ENCODE measurements at regions not wholly inside any gene's neighbourhood (a gene's known extent, or its start where the extent isn't known, plus 50 kb on each side); places are given as distances from the start of the nearest gene placed in this dataset.

DNA sequence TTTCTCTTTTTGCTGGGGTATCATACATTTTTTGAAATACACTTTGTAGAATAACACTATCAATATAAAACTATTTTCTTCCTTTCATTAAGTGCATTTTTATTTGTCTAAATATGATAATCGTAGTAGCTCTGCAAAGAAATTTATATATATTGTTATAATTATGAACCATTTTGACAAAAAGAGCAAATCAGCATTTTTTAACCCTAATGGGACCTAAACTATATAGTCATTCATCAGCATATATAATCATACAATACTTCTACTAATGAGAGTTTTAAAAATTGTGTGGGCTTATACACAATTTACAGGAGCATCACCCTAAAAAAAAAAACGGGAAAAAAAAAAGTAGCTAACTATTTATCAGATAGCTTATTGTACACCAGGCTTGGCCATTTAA lies 329.7 kb upstream of the TYRP1 start:
- Histone ChIP-seq H3K36me3 (ENCODE audit: low read depth, low read length) (no peaks in the 10 kb centered on the region), H2AFZ (ENCODE audit: low read length) (no peak overlapping the region), H3K27ac (ENCODE audit: low read length) (no peak overlapping the region), H3K9ac (ENCODE audit: low read length) (no peak overlapping the region), H3K9me2 (replicated peaks; ENCODE audit: low read length) (no peaks in the 10 kb centered on the region), H3K4me1 (ENCODE audit: insufficient read depth, low read length) (no peaks in the 10 kb centered on the region), H3K4me2 (ENCODE audit: low read length) (no peak overlapping the region), H4K20me1 (ENCODE audit: low read length) (no peaks in the 10 kb centered on the region), H3K9me3 (ENCODE audit: low read length) (no peaks in the 10 kb centered on the region), H3K27me3 (ENCODE audit: low read length) (no peaks in the 10 kb centered on the region), H3K79me2 (ENCODE audit: low read length) (no peaks in the 10 kb centered on the region), H3K4me3 (ENCODE audit: low read length) (no peak overlapping the region), H3F3A (ENCODE audit: low read length, unreplicated experiment) (no peaks in the 10 kb centered on the region)
- ChIA-PET POLR2A (ENCODE audit: unreplicated experiment) (interaction anchor here (0.5 kb wide), 1 partner anchor 1388 kb away, joined by 4 read pairs; no protein-coding TSS in a partner anchor), CTCF (no interaction called here)
- no peak for TF ChIP-seq EZH2phosphoT487 (IDR thresholded peaks at IDR 0.05; ENCODE audit: borderline replicate concordance, low read length)
- TF ChIP-seq, protein P1, sequence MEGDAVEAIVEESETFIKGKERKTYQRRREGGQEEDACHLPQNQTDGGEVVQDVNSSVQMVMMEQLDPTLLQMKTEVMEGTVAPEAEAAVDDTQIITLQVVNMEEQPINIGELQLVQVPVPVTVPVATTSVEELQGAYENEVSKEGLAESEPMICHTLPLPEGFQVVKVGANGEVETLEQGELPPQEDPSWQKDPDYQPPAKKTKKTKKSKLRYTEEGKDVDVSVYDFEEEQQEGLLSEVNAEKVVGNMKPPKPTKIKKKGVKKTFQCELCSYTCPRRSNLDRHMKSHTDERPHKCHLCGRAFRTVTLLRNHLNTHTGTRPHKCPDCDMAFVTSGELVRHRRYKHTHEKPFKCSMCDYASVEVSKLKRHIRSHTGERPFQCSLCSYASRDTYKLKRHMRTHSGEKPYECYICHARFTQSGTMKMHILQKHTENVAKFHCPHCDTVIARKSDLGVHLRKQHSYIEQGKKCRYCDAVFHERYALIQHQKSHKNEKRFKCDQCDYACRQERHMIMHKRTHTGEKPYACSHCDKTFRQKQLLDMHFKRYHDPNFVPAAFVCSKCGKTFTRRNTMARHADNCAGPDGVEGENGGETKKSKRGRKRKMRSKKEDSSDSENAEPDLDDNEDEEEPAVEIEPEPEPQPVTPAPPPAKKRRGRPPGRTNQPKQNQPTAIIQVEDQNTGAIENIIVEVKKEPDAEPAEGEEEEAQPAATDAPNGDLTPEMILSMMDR (conservative IDR thresholded peaks at IDR 0.05; ENCODE audit: low read depth, low read length): no peak
- no peak for TF ChIP-seq EZH2 (IDR thresholded peaks at IDR 0.05; ENCODE audit: low read length, unreplicated experiment)
- DNase-seq (no peak), ATAC-seq (no peak)
- BruUV-seq (replicated peaks): no TSS peak
- intact Hi-C loops (cut with micrococcal nuclease): no loop called here

DNA sequence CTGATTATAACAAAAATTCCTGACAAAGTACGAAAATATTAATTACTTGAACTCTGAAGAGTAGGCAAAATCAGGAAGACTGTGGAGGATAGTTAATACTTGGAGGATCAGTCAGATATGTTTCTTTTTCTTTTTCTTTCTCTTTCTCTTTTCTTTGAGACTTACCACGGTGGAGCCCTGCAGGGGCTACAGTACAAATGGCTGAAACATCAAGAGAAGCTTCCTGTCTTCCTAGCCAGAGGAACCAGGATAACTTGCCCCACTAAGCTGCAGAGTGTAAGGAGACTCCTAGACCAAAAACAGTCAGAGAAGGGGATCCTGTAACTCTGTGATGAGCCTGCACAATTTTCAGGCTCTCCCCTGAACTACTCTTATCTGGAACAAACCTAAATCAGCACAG lies 324.6 kb upstream of the TYRP1 start:
- ChIA-PET CTCF (no interaction called here), POLR2A (ENCODE audit: unreplicated experiment) (no interaction called here)
- no TSS peak for BruUV-seq (replicated peaks)
- no peaks in the 10 kb centered on the region for H3K9me3 ChIP-seq (ENCODE audit: low read length)
- no peak for DNase-seq
- H3K9ac ChIP-seq (ENCODE audit: low read length): no peak overlapping the region
- no peaks in the 10 kb centered on the region for H3K79me2 ChIP-seq (ENCODE audit: low read length)
- intact Hi-C loops (cut with micrococcal nuclease): no loop called here
- no peak overlapping the region for H3K27ac ChIP-seq (ENCODE audit: low read length)
- H2AFZ ChIP-seq (ENCODE audit: low read length): no peak overlapping the region
- H4K20me1 ChIP-seq (ENCODE audit: low read length): no peaks in the 10 kb centered on the region
- TF ChIP-seq EZH2phosphoT487 (IDR thresholded peaks at IDR 0.05; ENCODE audit: borderline replicate concordance, low read length) (no peak), EZH2 (IDR thresholded peaks at IDR 0.05; ENCODE audit: low read length, unreplicated experiment) (no peak)
- TF ChIP-seq, protein P1 (conservative IDR thresholded peaks at IDR 0.05; ENCODE audit: low read depth, low read length): no peak
- no peaks in the 10 kb centered on the region for H3K27me3 ChIP-seq (ENCODE audit: low read length)
- ATAC-seq: no peak
- no peak overlapping the region for H3K4me3 ChIP-seq (ENCODE audit: low read length)
- no peaks in the 10 kb centered on the region for H3K4me1 ChIP-seq (ENCODE audit: insufficient read depth, low read length)
- H3K4me2 ChIP-seq (ENCODE audit: low read length): no peak overlapping the region
- H3K36me3 ChIP-seq (ENCODE audit: low read depth, low read length): no peaks in the 10 kb centered on the region
- no peaks in the 10 kb centered on the region for H3F3A ChIP-seq (ENCODE audit: low read length, unreplicated experiment)
- no peaks in the 10 kb centered on the region for H3K9me2 ChIP-seq (replicated peaks; ENCODE audit: low read length)

DNA sequence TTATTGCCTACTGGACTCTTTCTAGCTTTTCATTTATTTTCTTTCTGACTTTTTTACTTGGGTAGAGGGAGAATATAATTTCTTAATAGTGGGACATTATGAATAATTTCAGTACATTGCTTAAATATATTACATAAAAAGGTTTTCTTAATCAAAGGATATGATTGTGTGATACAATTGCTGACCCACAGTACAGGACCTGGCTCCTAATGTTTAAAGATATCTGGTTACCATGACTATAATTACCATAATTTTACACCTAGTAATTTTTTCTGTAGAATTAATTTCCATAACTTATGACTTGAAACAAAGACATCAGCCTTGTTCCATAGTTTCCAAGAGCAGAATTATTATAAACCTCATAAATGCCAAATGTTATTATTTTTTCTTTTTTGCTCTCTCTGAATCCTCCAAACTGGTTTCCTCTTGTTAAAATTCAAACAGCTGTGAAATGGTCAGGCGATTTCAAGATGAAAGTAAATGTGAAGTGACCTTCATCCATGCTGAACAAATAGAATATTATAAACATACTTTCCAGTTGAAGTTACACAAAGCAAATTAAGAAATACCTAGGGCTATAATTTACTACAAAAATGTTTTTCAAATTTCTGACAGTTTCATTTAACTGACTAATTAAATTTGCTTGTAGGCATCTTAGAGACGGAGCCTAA lies 301.2 kb upstream of the TYRP1 start:
- no peaks in the 10 kb centered on the region for H3K9me3 ChIP-seq (ENCODE audit: low read length)
- H3F3A ChIP-seq (ENCODE audit: low read length, unreplicated experiment): no peaks in the 10 kb centered on the region
- H3K4me2 ChIP-seq (ENCODE audit: low read length): no peak overlapping the region
- H3K79me2 ChIP-seq (ENCODE audit: low read length): no peaks in the 10 kb centered on the region
- H2AFZ ChIP-seq (ENCODE audit: low read length): no peak overlapping the region
- H3K27me3 ChIP-seq (ENCODE audit: low read length): no peaks in the 10 kb centered on the region
- no peak overlapping the region for H3K9ac ChIP-seq (ENCODE audit: low read length)
- CTCF ChIA-PET: no interaction called here
- intact Hi-C loops (cut with micrococcal nuclease): no loop called here
- POLR2A ChIA-PET (ENCODE audit: unreplicated experiment): no interaction called here
- H3K27ac ChIP-seq (ENCODE audit: low read length): no peak overlapping the region
- DNase-seq (no peak), ATAC-seq (no peak)
- no TSS peak for BruUV-seq (replicated peaks)
- no peaks in the 10 kb centered on the region for H3K9me2 ChIP-seq (replicated peaks; ENCODE audit: low read length)
- H3K4me3 ChIP-seq (ENCODE audit: low read length): no peak overlapping the region
- no peaks in the 10 kb centered on the region for H3K36me3 ChIP-seq (ENCODE audit: low read depth, low read length)
- no peak for TF ChIP-seq EZH2 (IDR thresholded peaks at IDR 0.05; ENCODE audit: low read length, unreplicated experiment)
- TF ChIP-seq, protein P1 (conservative IDR thresholded peaks at IDR 0.05; ENCODE audit: low read depth, low read length): no peak
- no peak for TF ChIP-seq EZH2phosphoT487 (IDR thresholded peaks at IDR 0.05; ENCODE audit: borderline replicate concordance, low read length)
- no peaks in the 10 kb centered on the region for H3K4me1 ChIP-seq (ENCODE audit: insufficient read depth, low read length)
- H4K20me1 ChIP-seq (ENCODE audit: low read length): no peaks in the 10 kb centered on the region
